OCI-LY1 (cell line): ENCODE measurements at regions not wholly inside any gene's neighbourhood (a gene's known extent, or its start where the extent isn't known, plus 50 kb on each side); places are given as distances from the start of the nearest gene placed in this dataset.

Experiments
- H2AFZ ChIP-seq: fragments of 200-600 bp; sonication (generic), shearing (Covaris generic); 2 replicates; pipeline ENCODE4 v1.6.0; 2014; ENCODE audit warnings: antibody characterized with exemption, mild to moderate bottlenecking, low read length
- H3F3A ChIP-seq: fragments of 200-600 bp; sonication (generic), shearing (Covaris generic); 2 replicates; pipeline ENCODE4 v1.6.0; 2014; ENCODE audit warnings: mild to moderate bottlenecking, antibody characterized with exemption, low read length, moderate library complexity; ENCODE audit not compliant: insufficient read depth
- H3K27ac ChIP-seq: fragments of 200-600 bp; sonication (generic); 2 replicates; pipeline ENCODE4 v1.5.1; 2014; ENCODE audit warnings: low read length, mixed run types, mild to moderate bottlenecking, low read depth; ENCODE audit not compliant: poor library complexity, severe bottlenecking
- H3K27me3 ChIP-seq: fragments of 200-600 bp; sonication (generic); 2 replicates; pipeline ENCODE4 v1.6.0; 2014; ENCODE audit warnings: antibody characterized with exemption, mild to moderate bottlenecking, low read length, moderate library complexity; ENCODE audit not compliant: insufficient read depth
- H3K36me3 ChIP-seq: fragments of 200-600 bp; sonication (generic); 2 replicates; pipeline ENCODE4 v1.6.1; 2014; ENCODE audit warnings: mild to moderate bottlenecking, antibody characterized with exemption, low read length, moderate library complexity, mixed read lengths; ENCODE audit not compliant: insufficient read depth
- H3K4me1 ChIP-seq: fragments of 200-600 bp; sonication (generic); 2 replicates; pipeline ENCODE4 v1.5.1; 2014; ENCODE audit warnings: mild to moderate bottlenecking, low read length, moderate library complexity; ENCODE audit not compliant: insufficient read depth, severe bottlenecking
- H3K4me2 ChIP-seq: fragments of 200-600 bp; sonication (generic), shearing (Covaris generic); 2 replicates; pipeline ENCODE4 v1.6.1; 2014; ENCODE audit warnings: low read length
- H3K4me3 ChIP-seq: fragments of 200-600 bp; sonication (generic); 2 replicates; pipeline ENCODE4 v1.5.1; 2014; ENCODE audit warnings: low read length, low read depth, mild to moderate bottlenecking, mixed read lengths; ENCODE audit not compliant: poor library complexity, severe bottlenecking
- H3K79me2 ChIP-seq: fragments of 200-600 bp; shearing (Covaris generic); 2 replicates; pipeline ENCODE4 v1.6.1; 2016; ENCODE audit warnings: mixed run types, low read length, mixed read lengths; ENCODE audit not compliant: insufficient read depth
- H3K9ac ChIP-seq: fragments of 200-600 bp; sonication (generic), shearing (Covaris generic); 2 replicates; pipeline ENCODE4 v1.6.1; 2014; ENCODE audit warnings: mild to moderate bottlenecking, low read length, mixed read lengths
- H3K9me2 ChIP-seq: fragments of 200-600 bp; sonication (generic), shearing (Covaris generic); 2 replicates; pipeline ENCODE4 v1.6.1; 2014; ENCODE audit warnings: low read depth, mild to moderate bottlenecking, low read length, mixed read lengths
- H3K9me3 ChIP-seq: fragments of 200-600 bp; shearing (Covaris generic); 2 replicates; pipeline ENCODE4 v1.6.1; 2014; ENCODE audit warnings: low read length, mixed read lengths
- H4K20me1 ChIP-seq: fragments of 200-600 bp; sonication (generic), shearing (Covaris generic); 2 replicates; pipeline ENCODE4 v1.6.0; 2016; ENCODE audit warnings: mild to moderate bottlenecking, low read length; ENCODE audit not compliant: insufficient read depth
- CTCF ChIP-seq: fragments of 200-600 bp; sonication (generic), shearing (Covaris generic); IDR thresholded peaks from 2 replicates; pipeline ENCODE4 v1.5.1; 2017; ENCODE audit warnings: mild to moderate bottlenecking, antibody characterized with exemption, low read length, moderate library complexity, mixed read lengths
- EZH2 ChIP-seq: fragments of 200-600 bp; sonication (generic), shearing (Covaris generic); IDR thresholded peaks from 2 replicates; pipeline ENCODE4 v1.8.0; 2017; ENCODE audit warnings: borderline replicate concordance, mixed run types, mild to moderate bottlenecking, antibody characterized with exemption, low read length, moderate library complexity, mixed read lengths

GRCh38 chr4:129167640-129168260 lies 71.8 kb downstream of the C4orf33 start:
- Histone ChIP-seq H3K4me1 (no peaks in the 10 kb centered on the region), H3K4me2 (no peak overlapping the region), H3K36me3 (no peaks in the 10 kb centered on the region), H2AFZ (no peak overlapping the region), H3K9ac (no peak overlapping the region), H3F3A (no peaks in the 10 kb centered on the region; the same call in 1 of the 2 replicates), H3K9me3 (no peaks in the 10 kb centered on the region), H4K20me1 (no peaks in the 10 kb centered on the region), H3K4me3 (no peak overlapping the region), H3K27ac (no peak overlapping the region), H3K79me2 (no peaks in the 10 kb centered on the region), H3K9me2 (no peaks in the 10 kb centered on the region), H3K27me3 (no peaks in the 10 kb centered on the region)
- TF ChIP-seq CTCF (no peak), EZH2 (no peak)

- Histone ChIP-seq H3K9me3 (no peaks in the 10 kb centered on the region), H3K27ac (no peak overlapping the region), H3K9me2 (no peaks in the 10 kb centered on the region), H2AFZ (no peak overlapping the region), H3K4me3 (no peak overlapping the region), H3K27me3 (no peaks in the 10 kb centered on the region), H3K36me3 (no peaks in the 10 kb centered on the region), H4K20me1 (no peaks in the 10 kb centered on the region; the same call in 1 of the 2 replicates), H3K79me2 (no peaks in the 10 kb centered on the region), H3K9ac (no peak overlapping the region), H3K4me2 (no peak overlapping the region), H3K4me1 (no peaks in the 10 kb centered on the region), H3F3A (no peaks in the 10 kb centered on the region)
- no peak for TF ChIP-seq CTCF
- no peak for TF ChIP-seq EZH2
Measured at GRCh38 chr4:129172181-129172580, 76.2 kb downstream of the C4orf33 start.

GRCh38 chr4:129176864-129177263 lies 80.9 kb downstream of the C4orf33 start:
- H4K20me1 ChIP-seq, result no peaks in the 10 kb centered on the region; the same call in 1 of the 2 replicates
- H3K27ac ChIP-seq, result no peak overlapping the region
- no peaks in the 10 kb centered on the region for H3K4me1 ChIP-seq
- no peaks in the 10 kb centered on the region for H3K79me2 ChIP-seq
- H3F3A ChIP-seq, result no peaks in the 10 kb centered on the region
- no peak overlapping the region for H2AFZ ChIP-seq
- no peaks in the 10 kb centered on the region for H3K9me3 ChIP-seq
- H3K9me2 ChIP-seq, result no peaks in the 10 kb centered on the region
- H3K4me3 ChIP-seq, result no peak overlapping the region
- H3K36me3 ChIP-seq, result no peaks in the 10 kb centered on the region
- H3K27me3 ChIP-seq, result no peaks in the 10 kb centered on the region
- no peak for TF ChIP-seq EZH2
- TF ChIP-seq CTCF, result no peak
- no peak overlapping the region for H3K4me2 ChIP-seq
- H3K9ac ChIP-seq, result no peak overlapping the region
